SHP77 treated with DMSO at 0.1 percent for 48 hours (cell line): ENCODE measurements at regions not wholly inside any gene's neighbourhood (a gene's known extent, or its start where the extent isn't known, plus 50 kb on each side); places are given as distances from the start of the nearest gene placed in this dataset.

Source experiments
- DNase-seq: peaks from one replicate; lab custom pipeline; 2025; lab: John Stamatoyannopoulos, UW

- no peak for DNase-seq
These were observed 320.6 kb upstream of the KCNH8 start for GRCh38 chr3:18827664-18828063.

- no peak for DNase-seq
These were observed 322.6 kb upstream of the KCNH8 start for GRCh38 chr3:18825665-18826064.

GRCh38 chr3:18813300-18813699, 335.0 kb upstream of the KCNH8 start:
- DNase-seq, result no peak

DNA sequence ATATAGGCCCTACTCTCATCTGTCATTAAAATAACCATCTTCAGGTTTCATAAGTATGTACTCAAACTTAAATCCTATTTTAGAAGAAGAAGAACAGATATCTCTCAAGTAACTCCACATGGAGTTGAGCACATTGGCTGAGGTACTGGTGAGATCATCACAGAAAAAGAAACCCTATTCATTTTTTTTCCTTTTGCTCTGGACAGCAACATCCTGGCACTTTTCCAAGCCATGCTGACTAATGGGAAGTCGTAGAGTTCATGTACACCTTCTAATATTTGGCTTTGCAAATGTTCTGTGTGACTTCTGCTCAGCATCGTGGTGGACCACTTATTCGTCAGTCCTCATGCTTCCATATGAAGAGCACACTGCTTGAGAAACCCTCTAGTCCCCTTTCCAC, 336.0 kb upstream of the KCNH8 start:
- no peak for DNase-seq

- no peak for DNase-seq
These were observed 338.0 kb upstream of the KCNH8 start for GRCh38 chr3:18810306-18810661.

GRCh38 chr3:18809640-18810305, 338.5 kb upstream of the KCNH8 start:
- no peak for DNase-seq

DNA sequence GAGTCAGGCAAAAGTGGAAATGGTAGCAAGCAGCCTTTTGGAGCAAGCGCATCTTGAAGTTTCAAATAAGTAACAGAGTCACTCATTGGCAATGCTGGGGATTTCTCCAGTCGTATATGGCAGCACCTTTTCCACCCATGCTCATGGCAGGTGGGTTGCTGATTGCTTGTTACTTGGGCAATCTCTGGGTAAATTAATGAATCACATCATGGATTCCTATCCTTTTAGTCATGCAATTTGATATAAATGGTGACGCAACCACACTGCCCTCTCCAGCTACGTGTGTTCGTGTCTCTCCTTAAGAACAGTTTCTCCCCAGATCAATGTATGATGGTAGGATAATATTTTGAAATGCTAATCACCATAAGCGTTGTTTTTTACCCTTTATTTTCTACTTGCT, 339.9 kb upstream of the KCNH8 start:
- DNase-seq, result no peak

GRCh38 chr3:18807593-18807992, 340.7 kb upstream of the KCNH8 start:
- DNase-seq, result no peak

GRCh38 chr3:18806633-18807032, 341.7 kb upstream of the KCNH8 start:
- no peak for DNase-seq

DNA sequence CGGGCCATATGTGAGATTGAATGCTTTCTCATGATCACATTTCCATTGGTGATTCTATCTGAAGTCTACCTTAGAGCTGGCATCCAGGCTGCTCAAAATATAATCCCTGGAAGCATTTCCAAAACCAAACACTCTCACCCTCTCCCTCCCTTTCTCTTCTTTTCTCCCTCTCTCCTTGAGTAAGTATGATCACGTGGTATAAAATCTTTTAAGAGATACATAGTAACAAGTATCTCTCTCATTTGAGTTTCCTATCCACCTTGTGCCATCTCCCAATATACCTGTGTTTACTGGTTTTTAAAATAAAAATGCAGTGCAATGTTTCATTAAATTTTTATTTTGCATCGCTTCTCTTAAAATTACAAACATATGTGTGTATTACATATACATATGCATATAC, 350.9 kb upstream of the KCNH8 start:
- no peak for DNase-seq

DNA sequence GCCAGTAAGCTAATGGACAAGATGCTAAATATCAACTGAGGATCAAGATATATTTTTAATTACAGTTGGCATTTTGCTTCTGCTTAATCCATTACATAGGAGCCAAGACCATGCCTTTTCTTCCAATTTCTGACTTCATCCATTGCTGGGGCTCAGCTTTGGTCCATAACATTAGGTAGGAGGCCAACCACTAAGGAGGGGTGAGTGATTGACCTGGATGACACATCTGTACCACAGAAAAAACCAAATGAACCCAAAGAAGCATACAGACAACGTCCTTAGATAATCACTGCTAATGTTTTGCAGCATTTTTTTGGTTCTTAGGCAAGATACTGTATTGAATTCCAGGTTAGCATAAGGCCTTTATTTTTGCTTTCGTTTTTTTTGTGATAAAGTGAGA, 353.2 kb upstream of the KCNH8 start:
- DNase-seq, result no peak

DNA sequence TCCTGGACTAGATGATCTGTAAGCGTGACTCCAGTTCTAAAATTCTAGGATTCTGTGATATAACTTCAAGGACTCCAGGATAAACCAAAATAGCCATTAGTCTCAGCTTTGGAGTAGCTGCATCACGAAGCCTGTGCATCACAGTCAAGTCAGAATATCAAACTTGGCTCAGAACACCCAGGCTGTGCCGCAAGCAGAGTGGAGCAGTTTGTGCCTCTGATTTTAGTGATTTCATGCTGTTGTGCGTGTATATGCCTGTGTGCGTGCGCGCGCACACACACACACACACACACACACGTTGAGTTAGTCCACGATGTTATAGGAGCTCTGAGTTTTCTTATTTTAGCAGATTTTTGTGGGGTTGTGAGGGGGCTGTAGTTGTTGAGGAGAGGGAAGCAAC, 356.6 kb upstream of the KCNH8 start:
- no peak for DNase-seq

GRCh38 chr3:18791182-18791581, 357.1 kb upstream of the KCNH8 start:
- DNase-seq, result no peak

GRCh38 chr3:18790384-18790783, 357.9 kb upstream of the KCNH8 start:
- no peak for DNase-seq

DNA sequence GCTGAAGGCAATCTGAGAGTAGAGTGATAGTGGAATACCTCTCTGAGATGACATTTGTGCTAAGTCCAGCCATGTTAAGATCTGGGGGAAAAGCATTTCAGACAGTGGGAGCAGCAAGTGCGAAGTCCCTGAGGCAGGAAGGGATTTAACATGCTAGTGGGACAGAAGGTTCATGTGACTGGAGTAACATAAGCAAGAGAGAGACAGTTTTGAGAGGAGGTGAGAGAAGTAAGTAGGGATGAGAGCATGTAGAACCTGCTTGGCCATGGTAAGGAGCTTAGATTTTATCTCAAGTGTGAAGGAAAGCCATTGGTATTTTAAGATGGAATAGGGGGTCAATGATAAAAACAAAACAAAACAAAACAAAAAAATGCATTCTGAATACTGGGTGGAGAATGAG, 358.6 kb upstream of the KCNH8 start:
- DNase-seq, result no peak

- no peak for DNase-seq
These were observed 360.9 kb upstream of the KCNH8 start for GRCh38 chr3:18787441-18787840.

GRCh38 chr3:18786650-18787323, 361.5 kb upstream of the KCNH8 start:
- no peak for DNase-seq

- no peak for DNase-seq
These were observed 357.1 kb upstream of the SATB1 start for GRCh38 chr3:18782191-18782590.

GRCh38 chr3:18780959-18781358, 355.8 kb upstream of the SATB1 start:
- DNase-seq, result no peak

DNA sequence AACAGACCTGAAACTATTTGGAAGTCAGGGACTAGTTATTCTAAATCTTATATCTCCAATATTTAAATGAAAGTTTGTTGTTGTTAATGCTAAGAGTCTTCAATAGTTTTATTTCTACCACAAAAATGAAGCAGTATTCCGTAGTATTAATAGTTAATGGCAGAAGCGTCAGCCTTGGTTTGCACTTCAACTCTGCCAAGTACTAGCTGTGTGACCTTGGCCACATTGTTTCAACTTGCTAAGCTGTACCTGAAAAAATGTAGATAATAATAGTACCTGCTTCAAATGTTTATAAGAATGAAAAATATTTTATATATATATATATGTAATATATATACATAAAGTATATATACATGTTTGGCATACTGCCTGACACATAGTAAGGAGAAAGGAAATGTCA, 354.6 kb upstream of the SATB1 start:
- no peak for DNase-seq

GRCh38 chr3:18778598-18778997, 353.5 kb upstream of the SATB1 start:
- no peak for DNase-seq

DNA sequence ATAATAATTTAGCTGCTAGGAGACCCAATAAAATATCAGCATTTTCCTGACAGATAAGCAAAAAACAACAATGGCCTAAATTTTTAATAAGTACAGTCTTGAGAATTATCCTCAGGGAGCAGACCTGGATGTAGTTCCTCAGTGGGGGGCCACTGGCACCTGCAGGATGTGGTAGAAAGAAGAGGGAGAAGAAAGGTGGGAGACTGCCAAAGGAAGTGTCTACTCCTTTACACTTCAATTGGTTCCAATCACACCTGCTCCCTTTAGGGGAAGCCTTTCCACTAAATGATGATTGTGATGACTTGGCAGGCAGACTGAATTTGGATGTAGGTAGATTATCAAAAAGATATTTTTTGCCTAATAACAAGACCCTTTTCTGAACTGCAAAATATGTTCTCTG, 353.0 kb upstream of the SATB1 start:
- no peak for DNase-seq

DNA sequence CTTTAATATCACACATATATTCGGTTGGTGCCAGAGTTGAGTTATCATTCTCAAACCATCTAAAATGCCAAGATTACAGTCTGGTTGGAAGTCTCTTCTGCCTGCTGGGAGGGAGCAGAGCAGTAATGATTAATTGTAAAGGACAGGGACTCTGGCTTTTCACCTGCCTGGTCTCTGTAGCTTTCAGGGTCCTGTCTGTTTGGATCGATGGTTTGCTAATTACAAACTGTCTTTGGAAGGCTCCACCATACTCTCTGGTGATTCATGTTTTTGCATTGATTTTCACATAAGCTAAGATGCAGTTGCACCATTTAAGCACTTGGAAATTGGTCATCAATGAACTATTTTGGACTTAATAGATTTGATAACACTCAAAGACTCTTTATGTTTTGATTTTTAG, 350.4 kb upstream of the SATB1 start:
- no peak for DNase-seq
